Tibial nerve (tissue), 4 donors: ENCODE measurements at regions not wholly inside any gene's neighbourhood (a gene's known extent, or its start where the extent isn't known, plus 50 kb on each side); places are given as distances from the start of the nearest gene placed in this dataset.

Source experiments
- CTCF ChIP-seq, 5 experiments: fragments of 200-600 bp in 3 of 5; fragments of 450-650 bp in 2 of 5; sonication (generic) in 3 of 5; IDR thresholded peaks; one replicate each; pipeline ENCODE4 v1.5.1; 2016 to 2019; ENCODE audit warnings: antibody characterized with exemption in 5 of 5, mild to moderate bottlenecking in 3 of 5, moderate library complexity in 2 of 5
- EP300 ChIP-seq, 2 donors: sonication (generic); formaldehyde crosslinking; IDR thresholded peaks; one replicate each; pipeline ENCODE4 v1.6.1; 2017; ENCODE audit warnings: antibody characterized with exemption in 2 of 2, mild to moderate bottlenecking in 1 of 2
- POLR2A ChIP-seq, 2 donors: fragments of 450-650 bp; IDR thresholded peaks; one replicate each; pipeline ENCODE4 v1.6.1; 2017; ENCODE audit warnings: antibody characterized with exemption in 2 of 2, mild to moderate bottlenecking in 2 of 2, moderate library complexity in 2 of 2

GRCh38 chr5:58363461-58364249 lies 96.2 kb downstream of the PLK2 start:
- TF ChIP-seq CTCF (IDR thresholded peaks at IDR 0.05) (no peak), POLR2A (IDR thresholded peaks at IDR 0.05) (no peak), EP300 (IDR thresholded peaks at IDR 0.05) (no peak)
